Naive thymus-derived CD4-positive, alpha-beta T cell (primary cell): ENCODE measurements at regions not wholly inside any gene's neighbourhood (a gene's known extent, or its start where the extent isn't known, plus 50 kb on each side); places are given as distances from the start of the nearest gene placed in this dataset.
"Not testable (repeated sequence)": the region's sequence is repeated elsewhere in the genome, so short reads cannot be mapped to it uniquely, and the experiment has no call there.

Experiments
- ATAC-seq: fragments of 150-1000 bp; cut with Tn5 transposase; 2 replicates; pipeline ENCODE4 v1.10.0; 2021; ENCODE audit warnings: mild to moderate bottlenecking, moderate library complexity
- CTCF ChIA-PET: fragments of 350-600 bp; sonication (Branson Sonifier 250); formaldehyde crosslinking; loops from one replicate; lab custom pipeline; 2021; ENCODE audit warnings: antibody characterized with exemption; lab: Charles Lee
- POLR2A ChIA-PET: fragments of 350-600 bp; sonication (Branson Sonifier 250); formaldehyde crosslinking; loops from one replicate; lab custom pipeline; 2021; ENCODE audit warnings: antibody characterized with exemption, inconsistent platforms; lab: Charles Lee
- DNase-seq, 9 donors: peaks; one replicate each; pipeline versions ENCODE4 v3.0.0 to v3.0.0-alpha.2; 2020 to 2022; ENCODE audit warnings: mixed read lengths in 1 of 9
- H3K27ac ChIP-seq: one replicate; pipeline ENCODE4 v1.7.0; 2013; ENCODE audit warnings: mild to moderate bottlenecking, low read depth, low read length, moderate library complexity
- H3K27me3 ChIP-seq, 2 donors: one replicate each; pipeline ENCODE4 v1.7.0; 2013; ENCODE audit warnings: low read length in 2 of 2, mild to moderate bottlenecking in 2 of 2, moderate library complexity in 2 of 2; ENCODE audit not compliant: control insufficient read depth in 2 of 2, insufficient read depth in 2 of 2
- H3K36me3 ChIP-seq, 3 experiments: 1 replicate in 2 of 3; 2 replicates in 1 of 3; pipeline ENCODE4 v1.7.0; 2013; ENCODE audit warnings: low read length in 3 of 3, mild to moderate bottlenecking in 3 of 3, moderate library complexity in 1 of 3; ENCODE audit not compliant: insufficient read depth in 3 of 3, control insufficient read depth in 2 of 3
- H3K4me1 ChIP-seq, 2 donors: one replicate each; pipeline ENCODE4 v1.7.0; 2013; ENCODE audit warnings: low read length in 2 of 2, mild to moderate bottlenecking in 2 of 2, moderate library complexity in 1 of 2; ENCODE audit not compliant: control insufficient read depth in 2 of 2, insufficient read depth in 2 of 2
- H3K4me3 ChIP-seq: 2 replicates; pipeline ENCODE4 v1.7.0; 2013; ENCODE audit warnings: mild to moderate bottlenecking, low read length
- H3K9me3 ChIP-seq, 3 experiments: 1 replicate in 2 of 3; 2 replicates in 1 of 3; pipeline ENCODE4 v1.7.0; 2013; ENCODE audit warnings: low read length in 3 of 3; ENCODE audit not compliant: control insufficient read depth in 2 of 3
- H3K27ac Mint-ChIP-seq, 9 donors: one replicate each; pipeline ENCODE4 v1.8.0; 2020 to 2022; ENCODE audit warnings: mixed read lengths in 9 of 9, mild to moderate bottlenecking in 8 of 9, moderate library complexity in 5 of 9, inconsistent platforms in 2 of 9
- H3K27me3 Mint-ChIP-seq, 5 donors: one replicate each; pipeline ENCODE4 v1.8.0; 2021 to 2022; ENCODE audit warnings: mixed read lengths in 5 of 5, mild to moderate bottlenecking in 1 of 5
- H3K36me3 Mint-ChIP-seq, 5 donors: one replicate each; pipeline ENCODE4 v1.8.0; 2020 to 2022; ENCODE audit warnings: mixed read lengths in 5 of 5, mild to moderate bottlenecking in 3 of 5, inconsistent platforms in 1 of 5
- H3K4me1 Mint-ChIP-seq, 7 donors: one replicate each; pipeline ENCODE4 v1.8.0; 2020 to 2022; ENCODE audit warnings: mixed read lengths in 7 of 7, mild to moderate bottlenecking in 3 of 7, inconsistent platforms in 1 of 7
- H3K4me3 Mint-ChIP-seq, 10 donors: one replicate each; pipeline ENCODE4 v1.8.0; 2020 to 2022; ENCODE audit warnings: mild to moderate bottlenecking in 10 of 10, mixed read lengths in 10 of 10, moderate library complexity in 6 of 10, inconsistent platforms in 2 of 10
- H3K9me3 Mint-ChIP-seq, 11 donors: one replicate each; pipeline ENCODE4 v1.8.0; 2020 to 2022; ENCODE audit warnings: mixed read lengths in 11 of 11, mild to moderate bottlenecking in 4 of 11, inconsistent platforms in 1 of 11, moderate library complexity in 1 of 11
- intact Hi-C, 2 donors: fragments of 100-400 bp; cut with micrococcal nuclease; formaldehyde crosslinking; loops; one replicate each; pipeline ENCODE4 v1.15.1; 2023

DNA sequence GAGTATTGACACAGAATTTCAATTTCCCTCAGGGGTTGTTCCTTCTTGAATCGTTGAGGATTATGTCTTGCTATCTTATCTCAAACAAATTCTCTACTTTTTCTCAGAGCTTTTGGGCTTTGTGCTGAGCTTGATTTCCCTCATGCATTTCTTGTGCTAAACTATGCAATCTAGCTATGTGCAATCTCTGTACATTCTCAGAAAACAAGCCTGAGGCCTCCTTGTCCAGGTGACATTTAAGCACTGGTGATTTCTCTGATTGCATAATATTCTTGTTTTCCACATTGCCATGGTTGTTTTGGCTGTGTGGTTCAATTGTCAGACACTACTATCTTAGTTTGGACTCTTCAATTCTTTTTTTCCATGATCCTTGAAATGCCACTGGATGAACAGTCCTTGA, 81.2 kb upstream of the MAN1A1 start:
- H3K36me3 Mint-ChIP-seq = no peaks in the 10 kb centered on the region
- H3K4me3 Mint-ChIP-seq = no peak overlapping the region
- no peak overlapping the region for H3K27ac Mint-ChIP-seq
- H3K9me3 Mint-ChIP-seq = no peaks in the 10 kb centered on the region
- POLR2A ChIA-PET = no interaction called here
- H3K9me3 ChIP-seq = no peaks in the 10 kb centered on the region
- no peaks in the 10 kb centered on the region for H3K27me3 ChIP-seq
- CTCF ChIA-PET = no interaction called here
- DNase-seq (no peak), ATAC-seq (no peak)
- H3K4me3 ChIP-seq = no peak overlapping the region
- no peak overlapping the region for H3K27ac ChIP-seq
- H3K36me3 ChIP-seq = no peaks in the 10 kb centered on the region
- H3K4me1 ChIP-seq = no peaks in the 10 kb centered on the region
- intact Hi-C loops = no loop called here
- H3K27me3 Mint-ChIP-seq = peaks cover 0 to 7% (median 0%) of the 10 kb centered on the region in 5 donors
- no peaks in the 10 kb centered on the region for H3K4me1 Mint-ChIP-seq

DNA sequence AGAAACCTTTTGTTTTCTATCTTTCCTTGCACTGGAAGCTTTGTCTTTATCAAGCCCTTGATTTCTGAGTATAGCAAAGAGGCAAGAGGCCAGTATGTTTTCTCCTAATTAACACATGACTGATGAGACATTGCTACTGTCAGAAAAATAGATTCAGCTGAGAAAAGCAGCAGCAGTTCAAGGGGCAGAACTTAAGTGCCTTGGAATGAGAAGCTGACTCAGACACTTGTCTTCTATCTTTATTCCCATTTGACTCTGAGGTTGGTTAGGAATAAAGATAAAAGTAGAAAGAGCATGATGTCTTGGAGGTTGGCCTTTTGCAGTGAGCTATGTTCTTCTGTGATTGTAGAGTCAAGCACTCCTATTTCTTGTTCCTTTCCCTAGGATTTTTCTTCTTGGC, 79.1 kb upstream of the MAN1A1 start:
- ATAC-seq (no peak), DNase-seq (no peak)
- ChIA-PET POLR2A (no interaction called here), CTCF (no interaction called here)
- no peak overlapping the region for H3K27ac Mint-ChIP-seq
- H3K27ac ChIP-seq = no peak overlapping the region
- no peaks in the 10 kb centered on the region for H3K27me3 ChIP-seq
- intact Hi-C loops = no loop called here
- H3K4me1 ChIP-seq = no peaks in the 10 kb centered on the region
- H3K4me3 ChIP-seq = no peak overlapping the region
- H3K27me3 Mint-ChIP-seq = peaks cover 0 to 17% (median 0%) of the 10 kb centered on the region in 5 donors
- no peaks in the 10 kb centered on the region for H3K9me3 ChIP-seq
- peaks cover 0 to 2% (median 0%) of the 10 kb centered on the region in 5 donors for H3K36me3 Mint-ChIP-seq
- no peak overlapping the region for H3K4me3 Mint-ChIP-seq
- peaks cover 0 to 17% (median 3%) of the 10 kb centered on the region in 11 donors for H3K9me3 Mint-ChIP-seq
- no peaks in the 10 kb centered on the region for H3K4me1 Mint-ChIP-seq
- no peaks in the 10 kb centered on the region for H3K36me3 ChIP-seq

DNA sequence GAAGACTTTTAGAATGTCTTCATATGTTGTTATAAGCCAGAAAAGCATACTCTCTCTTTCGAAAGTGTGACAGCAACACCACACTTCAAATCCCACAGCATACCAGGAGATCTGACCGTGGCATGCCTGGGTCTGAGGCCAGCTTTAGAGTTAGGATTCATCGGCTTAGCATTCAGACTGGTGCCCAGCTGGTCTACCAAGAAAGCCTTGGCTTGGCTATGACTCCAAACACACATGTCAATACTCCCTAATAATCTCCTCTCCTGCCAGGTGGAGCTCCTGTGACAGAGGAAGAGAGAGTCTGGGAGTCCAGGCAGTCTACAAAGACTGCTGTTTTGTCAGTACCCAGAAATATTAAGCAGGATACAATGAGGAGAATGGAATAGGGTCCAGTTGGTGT, 77.1 kb upstream of the MAN1A1 start:
- ATAC-seq = no peak
- Mint-ChIP-seq H3K4me1 (no peaks in the 10 kb centered on the region), H3K36me3 (peaks cover 0 to 5% (median 0%) of the 10 kb centered on the region in 5 donors), H3K9me3 (peaks cover 3 to 35% (median 12%) of the 10 kb centered on the region in 11 donors), H3K27ac (no peak overlapping the region), H3K27me3 (peaks cover 0 to 12% (median 0%) of the 10 kb centered on the region in 5 donors), H3K4me3 (no peak overlapping the region)
- Histone ChIP-seq H3K27me3 (no peaks in the 10 kb centered on the region), H3K9me3 (no peaks in the 10 kb centered on the region), H3K27ac (no peak overlapping the region), H3K4me1 (no peaks in the 10 kb centered on the region), H3K36me3 (no peaks in the 10 kb centered on the region), H3K4me3 (no peak overlapping the region)
- ChIA-PET POLR2A (no interaction called here), CTCF (no interaction called here)
- intact Hi-C loops = no loop called here
- DNase-seq = no peak

DNA sequence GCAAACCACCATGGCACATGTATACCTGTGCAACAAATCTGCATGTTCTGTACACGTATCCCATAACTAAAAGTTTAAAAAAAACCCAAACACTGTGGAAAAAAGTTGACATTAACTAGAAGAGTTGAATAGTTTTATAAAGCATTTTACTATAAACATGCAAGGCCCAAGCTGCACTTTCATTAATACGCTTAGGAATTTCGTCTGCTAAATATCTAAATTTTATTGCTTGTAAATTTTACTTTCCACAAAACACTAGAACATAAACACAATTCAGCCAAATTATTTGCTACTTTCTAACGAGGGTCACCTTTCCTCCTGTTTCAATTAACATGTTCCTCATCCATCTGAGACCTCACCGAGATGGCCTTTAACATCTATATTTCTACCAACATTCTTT, 74.4 kb upstream of the MAN1A1 start:
- no peak for DNase-seq
- ChIA-PET CTCF (no interaction called here), POLR2A (no interaction called here)
- Histone ChIP-seq H3K4me3 (no peak overlapping the region), H3K27me3 (no peaks in the 10 kb centered on the region), H3K9me3 (no peaks in the 10 kb centered on the region), H3K27ac (no peak overlapping the region), H3K4me1 (no peaks in the 10 kb centered on the region), H3K36me3 (no peaks in the 10 kb centered on the region)
- peaks cover 15 to 61% (median 27%) of the 10 kb centered on the region in 11 donors for H3K9me3 Mint-ChIP-seq
- no peak overlapping the region for H3K4me3 Mint-ChIP-seq
- H3K27me3 Mint-ChIP-seq = peaks cover 0 to 12% (median 0%) of the 10 kb centered on the region in 5 donors
- H3K27ac Mint-ChIP-seq = no peak overlapping the region
- intact Hi-C loops = no loop called here
- no peaks in the 10 kb centered on the region for H3K4me1 Mint-ChIP-seq
- no peak for ATAC-seq
- H3K36me3 Mint-ChIP-seq = peaks cover 0 to 18% (median 5%) of the 10 kb centered on the region in 5 donors

DNA sequence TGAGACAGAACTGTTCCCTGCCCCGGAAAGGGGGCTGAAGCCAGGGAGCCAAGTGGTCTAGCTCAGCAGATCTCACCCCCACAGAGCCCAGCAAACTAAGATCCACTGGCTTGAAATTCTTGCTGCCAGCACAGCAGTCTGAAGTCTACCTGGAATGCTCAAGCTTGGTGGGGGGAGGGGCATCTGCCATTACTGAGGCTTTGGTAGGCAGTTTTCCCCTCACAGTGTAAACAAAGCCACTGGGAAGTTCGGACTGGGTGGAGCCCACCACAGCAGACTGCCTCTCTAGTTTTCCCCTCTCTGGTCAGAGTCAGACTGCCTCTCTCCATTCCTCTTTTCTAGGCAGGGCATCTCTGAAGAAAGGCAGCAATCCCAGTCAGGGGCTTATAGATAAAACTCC, 68.5 kb upstream of the MAN1A1 start:
- Mint-ChIP-seq H3K36me3 (peaks cover 0 to 27% (median 3%) of the 10 kb centered on the region in 5 donors), H3K9me3 (peaks cover 24 to 86% (median 49%) of the 10 kb centered on the region in 11 donors), H3K27me3 (peaks cover 3 to 23% (median 12%) of the 10 kb centered on the region in 5 donors)
- H3K36me3 ChIP-seq, POLR2A ChIA-PET, H3K27me3 ChIP-seq, H3K9me3 ChIP-seq, H3K4me3 Mint-ChIP-seq, H3K27ac ChIP-seq, H3K27ac Mint-ChIP-seq, ATAC-seq, H3K4me1 ChIP-seq, DNase-seq, CTCF ChIA-PET, intact Hi-C loops, H3K4me3 ChIP-seq, H3K4me1 Mint-ChIP-seq: not testable (repeated sequence)

DNA sequence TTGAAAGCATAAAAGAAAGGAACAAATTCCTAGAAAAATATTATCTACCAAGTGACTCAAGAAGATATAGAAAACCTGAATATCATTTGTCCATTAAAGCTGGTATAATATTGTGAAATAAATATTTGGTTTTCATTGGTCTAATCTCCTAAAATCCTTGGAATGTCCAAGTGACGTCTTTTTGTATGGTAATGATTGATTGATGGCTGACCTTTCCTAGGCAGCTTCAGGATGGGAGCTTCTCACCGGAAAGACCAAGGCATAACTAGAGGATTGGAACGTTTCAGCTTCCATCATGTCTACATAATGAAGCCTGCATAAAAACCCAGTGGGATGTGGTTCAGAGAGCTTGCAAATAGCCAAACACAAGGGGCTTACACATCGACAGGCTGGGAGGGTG, 57.6 kb upstream of the MAN1A1 start:
- DNase-seq (no peak), ATAC-seq (no peak)
- Mint-ChIP-seq H3K9me3 (peaks cover 0 to 34% (median 15%) of the 10 kb centered on the region in 11 donors), H3K27me3 (peaks cover 0 to 10% (median 0%) of the 10 kb centered on the region in 5 donors), H3K27ac (no peak overlapping the region), H3K36me3 (no peaks in the 10 kb centered on the region), H3K4me1 (no peaks in the 10 kb centered on the region), H3K4me3 (no peak overlapping the region)
- H3K36me3 ChIP-seq = no peaks in the 10 kb centered on the region
- no peaks in the 10 kb centered on the region for H3K27me3 ChIP-seq
- no peak overlapping the region for H3K27ac ChIP-seq
- no peaks in the 10 kb centered on the region for H3K9me3 ChIP-seq
- H3K4me1 ChIP-seq = no peaks in the 10 kb centered on the region
- H3K4me3 ChIP-seq = no peak overlapping the region
- intact Hi-C loops = no loop called here
- POLR2A ChIA-PET = no interaction called here
- CTCF ChIA-PET = no interaction called here

DNA sequence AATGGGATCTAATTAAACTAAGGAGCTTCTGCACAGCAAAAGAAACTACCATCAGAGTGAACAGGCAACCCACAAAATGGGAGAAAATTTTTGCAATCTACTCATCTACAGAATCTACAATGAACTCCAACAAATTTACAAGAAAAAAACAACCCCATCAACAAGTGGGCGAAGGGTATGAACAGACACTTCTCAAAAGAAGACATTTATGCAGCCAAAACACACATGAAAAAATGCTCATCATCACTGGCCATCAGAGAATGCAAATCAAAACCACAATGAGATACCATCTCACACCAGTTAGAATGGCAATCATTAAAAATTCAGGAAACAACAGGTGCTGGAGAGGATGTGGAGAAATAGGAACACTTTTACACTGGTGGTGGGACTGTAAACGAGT, 55.6 kb upstream of the MAN1A1 start:
- peaks cover 0 to 10% (median 0%) of the 10 kb centered on the region in 5 donors for H3K27me3 Mint-ChIP-seq
- H3K27me3 ChIP-seq, H3K36me3 Mint-ChIP-seq, H3K4me1 Mint-ChIP-seq, H3K36me3 ChIP-seq, H3K27ac Mint-ChIP-seq, H3K27ac ChIP-seq, POLR2A ChIA-PET, H3K4me1 ChIP-seq, CTCF ChIA-PET, intact Hi-C loops, ATAC-seq, H3K4me3 ChIP-seq, H3K9me3 ChIP-seq, H3K4me3 Mint-ChIP-seq, DNase-seq: not testable (repeated sequence)
- peaks cover 5 to 44% (median 19%) of the 10 kb centered on the region in 11 donors for H3K9me3 Mint-ChIP-seq
